22Rv1 (cell line): ENCODE measurements at regions not wholly inside any gene's neighbourhood (a gene's known extent, or its start where the extent isn't known, plus 50 kb on each side); places are given as distances from the start of the nearest gene placed in this dataset.

Experiments
- H3K27ac ChIP-seq: fragments of 450-650 bp; 2 replicates; pipeline ENCODE4 v1.5.1; 2017
- ZFX ChIP-seq: fragments of 450-650 bp; IDR thresholded peaks from 2 replicates; pipeline ENCODE4 v1.6.1; 2017; ENCODE audit warnings: antibody characterized with exemption, borderline replicate concordance
- TF ChIP-seq, protein P1 (sequence below): fragments of 450-650 bp; IDR thresholded peaks from 2 replicates; pipeline ENCODE4 v1.5.1; 2017; ENCODE audit warnings: mild to moderate bottlenecking

DNA sequence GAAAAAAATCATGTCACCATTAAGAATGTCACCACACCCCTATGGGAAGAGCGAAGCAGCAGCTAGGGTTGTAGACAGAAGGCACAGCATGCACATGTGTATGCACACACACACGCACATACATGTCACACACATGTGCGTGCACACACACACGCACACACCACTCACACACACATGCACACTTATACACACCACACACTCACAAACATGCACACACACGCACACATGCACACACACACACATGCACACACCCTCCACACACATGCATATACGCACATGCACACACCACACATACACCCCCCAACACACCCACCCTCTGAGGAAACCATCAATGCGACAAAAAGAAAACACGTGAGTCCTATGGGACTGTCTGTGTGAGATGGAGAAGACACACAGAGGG is 205.4 kb downstream of the ENGASE start:
- TF ChIP-seq ZFX = no peak
- TF ChIP-seq, protein P1, sequence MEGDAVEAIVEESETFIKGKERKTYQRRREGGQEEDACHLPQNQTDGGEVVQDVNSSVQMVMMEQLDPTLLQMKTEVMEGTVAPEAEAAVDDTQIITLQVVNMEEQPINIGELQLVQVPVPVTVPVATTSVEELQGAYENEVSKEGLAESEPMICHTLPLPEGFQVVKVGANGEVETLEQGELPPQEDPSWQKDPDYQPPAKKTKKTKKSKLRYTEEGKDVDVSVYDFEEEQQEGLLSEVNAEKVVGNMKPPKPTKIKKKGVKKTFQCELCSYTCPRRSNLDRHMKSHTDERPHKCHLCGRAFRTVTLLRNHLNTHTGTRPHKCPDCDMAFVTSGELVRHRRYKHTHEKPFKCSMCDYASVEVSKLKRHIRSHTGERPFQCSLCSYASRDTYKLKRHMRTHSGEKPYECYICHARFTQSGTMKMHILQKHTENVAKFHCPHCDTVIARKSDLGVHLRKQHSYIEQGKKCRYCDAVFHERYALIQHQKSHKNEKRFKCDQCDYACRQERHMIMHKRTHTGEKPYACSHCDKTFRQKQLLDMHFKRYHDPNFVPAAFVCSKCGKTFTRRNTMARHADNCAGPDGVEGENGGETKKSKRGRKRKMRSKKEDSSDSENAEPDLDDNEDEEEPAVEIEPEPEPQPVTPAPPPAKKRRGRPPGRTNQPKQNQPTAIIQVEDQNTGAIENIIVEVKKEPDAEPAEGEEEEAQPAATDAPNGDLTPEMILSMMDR = no peak
- H3K27ac ChIP-seq = no peak overlapping the region

DNA sequence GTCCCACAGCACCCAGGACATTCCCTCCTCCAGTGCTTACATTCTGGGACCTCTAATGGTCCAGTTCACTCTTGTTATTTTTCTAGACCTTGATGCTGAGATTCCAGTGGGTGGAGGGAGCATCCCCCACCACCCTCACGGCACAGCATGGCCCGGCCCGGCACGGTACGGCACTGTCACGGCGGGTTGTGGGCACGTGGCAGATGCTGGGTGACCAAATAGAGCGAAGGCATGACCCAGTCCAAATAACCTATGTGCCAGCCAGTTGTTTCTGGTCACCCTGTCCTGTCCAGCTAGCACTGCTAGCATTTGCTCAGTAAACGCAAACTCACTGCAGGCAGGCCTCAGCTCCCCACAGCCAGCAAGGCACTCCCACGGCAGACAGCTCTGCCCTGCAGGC is 204.7 kb downstream of the ENGASE start:
- TF ChIP-seq ZFX = no peak
- TF ChIP-seq, protein P1 = no peak

DNA sequence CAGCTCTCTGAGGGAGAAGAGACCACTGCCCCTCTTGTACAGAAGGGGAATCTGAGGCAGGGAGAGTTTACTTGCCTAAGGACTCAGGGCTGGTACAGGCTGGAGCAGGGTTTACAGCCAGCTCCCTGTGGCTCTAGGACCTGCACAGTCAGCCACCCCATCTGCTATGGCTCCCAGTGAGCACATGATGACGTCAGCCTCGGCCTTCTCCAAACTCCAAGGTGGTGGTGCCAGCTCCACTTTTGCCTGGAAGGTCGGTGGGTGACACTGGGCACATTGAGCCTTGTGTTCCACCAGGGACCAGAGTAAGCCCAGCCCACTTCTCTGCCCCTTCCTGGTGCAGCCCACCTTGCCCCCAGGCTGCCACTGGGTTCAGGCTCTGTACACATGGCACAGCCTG is 202.2 kb downstream of the ENGASE start:
- TF ChIP-seq, protein P1 = no peak
- no peak for TF ChIP-seq ZFX
- H3K27ac ChIP-seq = no peak overlapping the region

More for the DNA sequence above, 204.7 kb downstream of the ENGASE start:
- no peak overlapping the region for H3K27ac ChIP-seq

DNA sequence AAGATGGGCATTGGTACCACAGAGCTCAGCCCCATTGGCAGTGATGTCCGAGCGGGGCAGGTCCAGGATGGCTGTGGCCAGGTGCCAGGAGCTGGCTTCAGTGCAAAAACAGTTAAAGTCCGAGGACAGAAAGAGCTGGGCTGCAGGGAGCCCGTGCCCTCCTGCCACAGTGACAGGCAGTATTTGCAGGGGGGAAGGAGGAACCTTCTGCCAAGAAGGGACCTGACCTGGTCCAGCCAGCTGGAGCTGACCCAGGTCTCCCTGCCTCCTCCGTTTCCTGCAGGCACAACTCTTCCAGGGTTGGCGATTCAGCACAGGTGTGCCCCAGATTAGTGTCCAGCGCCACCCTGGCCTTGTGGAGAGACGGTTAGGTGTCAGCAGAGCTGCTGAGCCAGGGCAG is 199.0 kb downstream of the ENGASE start:
- no peak overlapping the region for H3K27ac ChIP-seq

DNA sequence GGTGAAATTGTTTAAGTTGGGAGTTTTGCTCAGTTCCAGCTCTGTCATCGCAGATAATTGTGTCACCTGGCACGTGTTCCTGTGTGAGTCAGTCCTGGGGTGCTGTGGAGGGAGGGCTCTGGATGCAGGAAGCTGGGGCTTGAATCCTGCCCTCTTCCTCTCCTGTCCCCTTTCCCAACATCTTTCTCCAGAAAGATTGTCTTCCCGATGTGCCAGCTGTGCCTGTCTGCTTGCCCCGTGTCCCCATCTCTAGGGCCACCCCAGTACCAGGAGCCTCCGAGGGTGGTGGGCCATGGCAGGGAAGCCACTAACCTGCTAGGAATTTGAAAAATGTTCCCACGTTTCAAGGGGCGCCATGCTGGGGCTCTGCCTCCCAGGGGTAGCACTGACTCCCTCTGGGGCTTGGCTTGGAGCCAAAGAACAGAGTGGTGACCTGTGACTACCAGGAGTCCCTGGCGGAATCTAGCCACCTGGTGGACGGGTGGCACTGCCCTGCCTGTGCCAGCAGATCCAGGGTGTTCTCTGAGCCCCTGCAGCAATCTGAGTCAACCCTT is 198.1 kb downstream of the ENGASE start:
- H3K27ac ChIP-seq = no peak overlapping the region
- TF ChIP-seq ZFX = no peak
- TF ChIP-seq, protein P1 = no peak

More for the DNA sequence above, 199.0 kb downstream of the ENGASE start:
- TF ChIP-seq ZFX = no peak
- TF ChIP-seq, protein P1 = no peak

DNA sequence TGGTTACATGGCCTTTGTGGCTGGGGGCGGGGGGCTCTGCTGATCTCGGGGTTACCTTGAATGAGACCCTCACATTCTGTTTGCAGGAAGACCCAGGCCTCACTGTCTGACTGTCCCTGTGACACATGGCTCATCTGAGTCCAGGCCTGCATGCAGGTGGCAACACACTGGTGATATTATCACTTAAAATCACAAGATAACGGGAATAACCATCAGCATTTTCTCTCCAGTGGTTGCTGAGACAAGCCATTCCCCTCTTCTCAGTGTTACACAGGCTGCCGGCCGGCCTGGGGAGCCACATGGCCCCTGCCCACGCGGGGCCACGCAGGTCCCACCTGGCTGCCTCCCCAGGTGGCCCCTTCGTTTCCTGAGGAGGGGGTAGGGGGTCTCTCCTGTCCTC is 197.6 kb downstream of the ENGASE start:
- no peak overlapping the region for H3K27ac ChIP-seq
- TF ChIP-seq, protein P1 = no peak
- TF ChIP-seq ZFX = no peak

DNA sequence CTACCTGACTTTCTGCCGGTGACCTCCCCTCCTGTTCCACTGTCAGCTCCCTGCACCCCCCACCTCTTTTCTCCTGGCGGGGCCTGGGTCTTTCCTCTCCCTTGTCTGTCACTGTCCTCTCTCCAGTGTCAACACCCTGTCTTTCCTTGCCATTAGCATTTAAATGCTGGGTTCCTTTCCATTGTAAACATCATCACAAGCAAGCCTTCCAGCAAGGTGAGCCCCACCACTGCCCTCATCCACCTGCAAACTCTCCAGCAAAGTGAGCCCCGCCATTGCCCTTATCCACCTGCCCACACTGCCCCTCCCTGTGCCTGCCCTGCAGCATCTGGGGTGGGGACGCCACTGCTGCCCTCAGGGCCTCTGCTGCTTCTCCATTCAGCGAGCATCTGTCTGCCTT is 195.0 kb downstream of the ENGASE start:
- TF ChIP-seq, protein P1 = no peak
- no peak for TF ChIP-seq ZFX
- H3K27ac ChIP-seq = no peak overlapping the region
